ENCODE measurements at regions not wholly inside any gene's neighbourhood (a gene's known extent, or its start where the extent isn't known, plus 50 kb on each side); places are given as distances from the start of the nearest gene placed in this dataset.

- no peak for DNase-seq
Observed at GRCh38 chr6:2454180-2454579, 208.8 kb upstream of the GMDS start.

- no peak for DNase-seq
Observed at GRCh38 chr6:2450546-2450945, 205.1 kb upstream of the GMDS start.

- DNase-seq = no peak
Observed at GRCh38 chr6:2449572-2449940, 204.2 kb upstream of the GMDS start.

GRCh38 chr6:2448826-2449571 lies 203.6 kb upstream of the GMDS start:
- DNase-seq = no peak

GRCh38 chr6:2447931-2448330 lies 202.5 kb upstream of the GMDS start:
- no peak for DNase-seq

- DNase-seq = no peak
Observed at GRCh38 chr6:2447318-2447920, 202.0 kb upstream of the GMDS start.

GRCh38 chr6:2441601-2442475 lies 196.4 kb upstream of the GMDS start:
- no peak for DNase-seq

GRCh38 chr6:2440516-2440915 lies 195.1 kb upstream of the GMDS start:
- DNase-seq = no peak

GRCh38 chr6:2439632-2440031 lies 194.2 kb upstream of the GMDS start:
- no peak for DNase-seq

- no peak for DNase-seq
Observed at GRCh38 chr6:2439082-2439481, 193.7 kb upstream of the GMDS start.

- DNase-seq = no peak
Observed at GRCh38 chr6:2436410-2437154, 191.2 kb upstream of the GMDS start.

GRCh38 chr6:2435323-2435722 lies 189.9 kb upstream of the GMDS start:
- no peak for DNase-seq

GRCh38 chr6:2434912-2435311 lies 189.5 kb upstream of the GMDS start:
- DNase-seq = no peak

- DNase-seq = no peak
Observed at GRCh38 chr6:2434116-2434515, 188.7 kb upstream of the GMDS start.

GRCh38 chr6:2433711-2434110 lies 188.3 kb upstream of the GMDS start:
- DNase-seq = no peak

- no peak for DNase-seq
Observed at GRCh38 chr6:2433266-2433665, 187.9 kb upstream of the GMDS start.

- DNase-seq = no peak
Observed at GRCh38 chr6:2432292-2432691, 186.9 kb upstream of the GMDS start.

- no peak for DNase-seq
Observed at GRCh38 chr6:2430612-2431011, 185.2 kb upstream of the GMDS start.

GRCh38 chr6:2429460-2429859 lies 184.1 kb upstream of the GMDS start:
- no peak for DNase-seq

- DNase-seq = no peak
Observed at GRCh38 chr6:2429032-2429431, 183.6 kb upstream of the GMDS start.

- no peak for DNase-seq
Observed at GRCh38 chr6:2426561-2427340, 181.3 kb upstream of the GMDS start.

GRCh38 chr6:2416128-2416712 lies 170.8 kb upstream of the GMDS start:
- DNase-seq = no peak
